GM12892 (cell line): ENCODE measurements at regions not wholly inside any gene's neighbourhood (a gene's known extent, or its start where the extent isn't known, plus 50 kb on each side); places are given as distances from the start of the nearest gene placed in this dataset.

ENCODE experiments used
- POLR2A ChIP-seq: IDR thresholded peaks from 2 replicates; pipeline ENCODE4 v1.6.1; 2011; ENCODE audit warnings: low read depth, low read length, control low read depth
- POLR2AphosphoS5 ChIP-seq: IDR thresholded peaks from 2 replicates; pipeline ENCODE4 v1.6.1; 2011; ENCODE audit warnings: low read depth, low read length, control low read depth
- TAF1 ChIP-seq: IDR thresholded peaks from 2 replicates; pipeline ENCODE4 v1.6.1; 2011; ENCODE audit warnings: low read depth, mild to moderate bottlenecking, control low read depth, low read length, borderline replicate concordance

DNA sequence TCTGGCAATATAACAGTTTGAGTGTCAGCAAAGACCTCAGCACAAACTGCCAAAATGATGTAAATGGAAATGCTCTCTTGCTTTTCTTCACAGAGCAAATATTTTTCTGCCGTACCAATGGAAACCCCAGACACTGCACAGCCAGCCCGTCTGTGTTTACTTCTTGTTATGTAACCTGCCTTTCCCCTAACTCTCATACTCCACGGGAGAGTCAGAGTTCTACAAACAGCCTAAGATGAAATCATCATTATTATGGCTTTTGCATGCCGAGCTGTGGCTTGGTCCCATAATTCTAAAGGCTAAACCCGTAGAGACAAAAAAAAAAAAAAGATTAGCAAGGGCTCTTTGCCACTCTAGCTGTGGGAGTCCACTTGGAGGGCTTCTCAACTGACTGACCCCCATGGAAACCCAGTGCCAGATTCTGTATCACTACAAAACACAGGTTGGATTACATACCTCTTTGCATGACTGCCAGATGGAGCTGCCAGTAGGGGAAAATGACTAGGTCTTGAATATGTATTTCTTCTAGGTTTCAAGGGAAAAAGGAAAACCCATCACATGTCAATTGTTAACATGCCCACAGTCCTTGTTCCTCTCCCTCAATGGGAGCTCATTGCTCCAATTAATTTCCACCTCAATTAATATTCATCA, 197.2 kb upstream of the CNKSR2 start:
- TF ChIP-seq POLR2A: no peak
- TF ChIP-seq POLR2AphosphoS5: no peak
- TF ChIP-seq TAF1: no peak
